ENCODE measurements at regions not wholly inside any gene's neighbourhood (a gene's known extent, or its start where the extent isn't known, plus 50 kb on each side); places are given as distances from the start of the nearest gene placed in this dataset.

GRCh38 chr5:129399069-129399468 is 61.0 kb upstream of the ADAMTS19 start:
- TF ChIP-seq GATA2 (IDR thresholded peaks at IDR 0.05; ENCODE audit: low read depth, low read length) = no peak
- TF ChIP-seq GATA3 (IDR thresholded peaks at IDR 0.05; ENCODE audit: low read depth, low read length) = no peak

Measured in SH-SY5Y (cell line).